Thymus (tissue), 11 donors: ENCODE measurements at regions not wholly inside any gene's neighbourhood (a gene's known extent, or its start where the extent isn't known, plus 50 kb on each side); places are given as distances from the start of the nearest gene placed in this dataset.

Source experiments
- DNase-seq, 9 donors: peaks; one replicate each; pipeline ENCODE4 v3.0.0-alpha.2; 2013; ENCODE audit warnings: low spot score in 9 of 9, low read depth in 6 of 9, missing footprints in 1 of 9
- H3K27ac ChIP-seq, 2 donors: one replicate each; pipeline ENCODE4 v1.5.1; 2013; ENCODE audit warnings: control low read depth in 1 of 2, low read depth in 1 of 2, low read length in 1 of 2, mild to moderate bottlenecking in 1 of 2, moderate library complexity in 1 of 2
- H3K27me3 ChIP-seq, 2 donors: one replicate each; pipeline ENCODE4 v1.5.1; 2013; ENCODE audit warnings: low read length in 1 of 2; ENCODE audit not compliant: control insufficient read depth in 2 of 2, insufficient read depth in 1 of 2
- H3K36me3 ChIP-seq, 2 donors: one replicate each; pipeline ENCODE4 v1.5.1; 2013; ENCODE audit warnings: low read length in 1 of 2, mild to moderate bottlenecking in 1 of 2, moderate library complexity in 1 of 2; ENCODE audit not compliant: control insufficient read depth in 2 of 2, insufficient read depth in 2 of 2
- H3K4me1 ChIP-seq, 2 donors: one replicate each; pipeline ENCODE4 v1.5.1; 2013; ENCODE audit warnings: low read length in 2 of 2; ENCODE audit not compliant: control insufficient read depth in 2 of 2, insufficient read depth in 2 of 2
- H3K4me3 ChIP-seq, 2 donors: one replicate each; pipeline ENCODE4 v1.5.1; 2013; ENCODE audit warnings: low read length in 2 of 2, control low read depth in 1 of 2, mild to moderate bottlenecking in 1 of 2
- H3K9me3 ChIP-seq, 2 donors: one replicate each; pipeline ENCODE4 v1.5.1; 2013; ENCODE audit warnings: low read length in 1 of 2, mild to moderate bottlenecking in 1 of 2; ENCODE audit not compliant: control insufficient read depth in 2 of 2, insufficient read depth in 1 of 2
- WGBS: extraction: QIAGEN DNeasy Blood & Tissue Kit; methylation state at CpG from one replicate; pipeline ENCODE4 v1.1.7; 2013; 5-methylcytosine and 5-hydroxymethylcytosine counted together
- donor health status: healthy.

DNA sequence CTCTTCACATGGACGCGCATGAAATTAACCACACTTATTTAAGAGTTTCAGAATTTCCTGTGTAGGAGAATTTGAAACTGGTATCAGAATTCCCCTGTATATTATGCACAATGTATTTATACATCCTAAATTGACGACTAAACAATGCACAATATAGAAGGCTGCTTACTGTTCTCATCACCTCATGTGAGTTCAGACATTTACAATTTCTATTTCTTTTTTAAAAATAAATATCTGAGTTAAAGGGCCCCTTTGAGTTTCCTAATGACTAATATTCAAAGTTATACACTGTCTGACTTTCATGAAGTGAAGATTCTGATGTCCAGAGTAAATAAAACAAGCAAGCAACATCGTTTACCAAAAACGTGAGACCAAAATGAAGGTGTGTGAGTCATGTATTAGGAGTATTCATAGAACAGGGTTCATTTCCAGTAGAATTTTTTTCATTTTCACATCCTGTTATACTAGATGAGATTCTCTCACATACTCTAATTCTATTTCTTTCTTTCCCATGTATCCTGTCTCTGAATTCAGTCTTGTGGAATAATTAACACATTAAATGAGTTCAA, 406.2 kb downstream of the NUP35 start:
- Histone ChIP-seq H3K36me3 (no peaks in the 10 kb centered on the region), H3K4me3 (no peak overlapping the region), H3K4me1 (no peaks in the 10 kb centered on the region), H3K9me3 (no peaks in the 10 kb centered on the region), H3K27ac (no peak overlapping the region), H3K27me3 (no peaks in the 10 kb centered on the region)
- no peak for DNase-seq
- 67% methylated on average over 5 of the region's 5 CpGs for WGBS

GRCh38 chr2:183532514-183532913, 408.3 kb downstream of the NUP35 start:
- no peak for DNase-seq
- 54% methylated on average over 3 of the region's 3 CpGs for WGBS
- Histone ChIP-seq H3K4me1 (no peaks in the 10 kb centered on the region), H3K27me3 (no peaks in the 10 kb centered on the region), H3K27ac (no peak overlapping the region), H3K36me3 (no peaks in the 10 kb centered on the region), H3K9me3 (no peaks in the 10 kb centered on the region), H3K4me3 (no peak overlapping the region)

DNA sequence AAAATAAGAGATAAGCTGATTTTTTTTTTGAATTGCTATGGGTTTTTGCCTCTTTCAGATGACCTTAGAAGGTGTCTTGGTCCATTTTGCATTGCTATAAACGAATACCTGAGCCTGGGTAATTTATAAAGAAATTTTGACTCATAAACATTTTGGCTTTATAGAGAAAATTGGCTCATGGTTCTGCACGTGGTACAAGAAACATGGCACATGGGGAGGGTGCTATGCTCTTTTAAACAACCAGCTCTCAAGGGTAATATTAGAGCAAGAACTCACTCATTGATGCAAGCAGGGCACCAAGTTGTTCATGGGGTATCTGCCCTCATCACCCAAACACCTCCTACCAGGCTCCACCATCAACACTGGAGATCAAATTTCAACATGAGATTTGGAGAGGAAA, 408.8 kb downstream of the NUP35 start:
- Histone ChIP-seq H3K4me1 (no peaks in the 10 kb centered on the region), H3K36me3 (no peaks in the 10 kb centered on the region), H3K27ac (no peak overlapping the region), H3K9me3 (no peaks in the 10 kb centered on the region), H3K4me3 (no peak overlapping the region), H3K27me3 (no peaks in the 10 kb centered on the region)
- no peak for DNase-seq
- WGBS, result 32% methylated on average over 2 of the region's 2 CpGs

DNA sequence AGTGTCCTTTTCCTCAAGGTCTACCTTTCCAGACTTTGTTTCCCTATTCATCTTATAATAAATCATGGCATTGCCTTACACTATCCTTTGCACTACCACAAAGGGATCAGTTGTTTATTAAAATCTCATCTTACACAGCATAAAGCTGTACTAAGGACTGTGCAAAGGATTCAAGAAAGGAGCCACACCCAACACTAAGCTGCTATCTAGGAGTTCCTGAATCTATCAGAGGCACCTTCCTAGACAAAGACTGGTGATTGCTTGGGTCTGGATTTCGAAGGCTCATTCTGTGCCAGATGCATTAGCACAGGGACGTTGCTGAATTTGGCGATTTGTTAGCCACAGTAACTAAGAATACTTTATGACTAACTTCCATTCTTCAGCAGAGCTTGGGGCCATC, 412.0 kb downstream of the NUP35 start:
- H3K9me3 ChIP-seq, result no peaks in the 10 kb centered on the region
- no peaks in the 10 kb centered on the region for H3K36me3 ChIP-seq
- DNase-seq, result no peak
- 76% methylated on average over 3 of the region's 3 CpGs for WGBS
- no peak overlapping the region for H3K27ac ChIP-seq
- H3K4me3 ChIP-seq, result no peak overlapping the region
- no peaks in the 10 kb centered on the region for H3K27me3 ChIP-seq
- no peaks in the 10 kb centered on the region for H3K4me1 ChIP-seq

DNA sequence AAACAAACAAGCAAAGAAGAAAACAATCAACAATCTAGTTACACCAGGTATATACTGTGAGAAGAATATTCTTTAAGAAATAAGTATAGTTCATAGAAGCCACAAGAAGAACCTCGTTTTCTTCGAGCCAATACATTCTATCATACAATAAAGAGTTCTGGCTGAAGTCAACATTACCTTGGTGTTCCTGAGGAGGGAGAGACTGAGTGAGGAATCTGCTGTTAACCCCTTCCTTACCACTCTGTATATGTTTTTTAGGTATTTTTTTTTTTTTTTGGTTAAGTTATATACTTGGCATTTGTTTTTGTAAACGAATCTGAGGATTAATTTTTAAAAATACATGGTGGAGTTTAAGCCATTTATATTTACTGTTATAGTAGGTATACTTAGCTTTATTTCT, 412.5 kb downstream of the NUP35 start:
- no peaks in the 10 kb centered on the region for H3K4me1 ChIP-seq
- no peak for DNase-seq
- H3K27me3 ChIP-seq, result no peaks in the 10 kb centered on the region
- H3K36me3 ChIP-seq, result no peaks in the 10 kb centered on the region
- H3K9me3 ChIP-seq, result peaks cover 0 to 1% of the 10 kb centered on the region in 2 donors
- no peak overlapping the region for H3K27ac ChIP-seq
- WGBS, result 88% methylated on average over 3 of the region's 3 CpGs
- H3K4me3 ChIP-seq, result no peak overlapping the region

DNA sequence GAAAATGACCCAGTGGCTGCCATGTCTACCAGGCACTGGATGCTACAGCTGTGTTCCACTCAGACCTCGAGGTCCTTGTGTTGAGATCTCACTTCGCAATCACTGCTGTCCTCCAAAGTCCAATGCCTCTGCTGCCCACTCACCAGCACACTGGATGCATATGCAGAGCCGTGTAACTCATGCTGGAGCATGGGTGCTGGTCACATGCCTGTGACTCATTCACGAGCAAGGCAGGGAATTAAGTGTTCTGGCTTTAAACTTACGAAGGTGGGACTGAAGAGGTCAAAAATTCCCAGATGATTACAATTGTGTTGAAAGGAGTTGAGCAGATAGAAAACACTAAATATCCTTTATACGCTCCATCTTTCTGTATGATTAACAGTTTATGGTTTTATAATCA, 417.5 kb downstream of the NUP35 start:
- H3K27me3 ChIP-seq, result no peaks in the 10 kb centered on the region
- no peaks in the 10 kb centered on the region for H3K4me1 ChIP-seq
- WGBS, result 93% methylated on average over 6 of the region's 6 CpGs
- H3K27ac ChIP-seq, result no peak overlapping the region
- no peak for DNase-seq
- no peak overlapping the region for H3K4me3 ChIP-seq
- peaks cover 0 to 21% of the 10 kb centered on the region in 2 donors for H3K9me3 ChIP-seq
- no peaks in the 10 kb centered on the region for H3K36me3 ChIP-seq

GRCh38 chr2:183542606-183543005, 418.4 kb downstream of the NUP35 start:
- 93% methylated on average over 3 of the region's 3 CpGs for WGBS
- Histone ChIP-seq H3K36me3 (no peaks in the 10 kb centered on the region), H3K4me3 (no peak overlapping the region), H3K27me3 (no peaks in the 10 kb centered on the region), H3K27ac (no peak overlapping the region), H3K4me1 (no peaks in the 10 kb centered on the region), H3K9me3 (peaks cover 0 to 25% of the 10 kb centered on the region in 2 donors)
- DNase-seq, result no peak

DNA sequence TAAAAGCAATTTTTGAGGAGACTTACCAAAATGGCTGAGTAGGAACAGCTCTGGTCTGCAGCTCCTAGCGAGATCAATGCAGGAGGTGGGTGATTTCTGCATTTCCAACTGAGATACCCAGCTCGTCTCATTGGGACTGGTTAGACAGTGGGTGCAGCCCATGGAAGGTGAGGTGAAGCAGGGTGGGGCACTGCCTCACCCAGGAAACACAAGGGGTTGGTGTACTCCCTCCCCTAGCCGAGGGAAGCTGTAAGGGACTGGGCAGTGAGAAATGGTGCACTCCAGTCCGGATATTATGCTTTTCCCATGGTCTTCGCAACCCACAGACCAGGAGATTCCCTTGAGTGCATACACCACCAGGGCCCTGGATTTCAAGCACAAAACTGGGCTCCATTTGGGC, 419.0 kb downstream of the NUP35 start:
- H3K27me3 ChIP-seq, result no peaks in the 10 kb centered on the region
- no peak for DNase-seq
- H3K9me3 ChIP-seq, result peaks cover 0 to 25% of the 10 kb centered on the region in 2 donors
- 94% methylated on average over 5 of the region's 5 CpGs for WGBS
- H3K4me3 ChIP-seq, result no peak overlapping the region
- no peaks in the 10 kb centered on the region for H3K4me1 ChIP-seq
- H3K27ac ChIP-seq, result no peak overlapping the region
- H3K36me3 ChIP-seq, result no peaks in the 10 kb centered on the region

DNA sequence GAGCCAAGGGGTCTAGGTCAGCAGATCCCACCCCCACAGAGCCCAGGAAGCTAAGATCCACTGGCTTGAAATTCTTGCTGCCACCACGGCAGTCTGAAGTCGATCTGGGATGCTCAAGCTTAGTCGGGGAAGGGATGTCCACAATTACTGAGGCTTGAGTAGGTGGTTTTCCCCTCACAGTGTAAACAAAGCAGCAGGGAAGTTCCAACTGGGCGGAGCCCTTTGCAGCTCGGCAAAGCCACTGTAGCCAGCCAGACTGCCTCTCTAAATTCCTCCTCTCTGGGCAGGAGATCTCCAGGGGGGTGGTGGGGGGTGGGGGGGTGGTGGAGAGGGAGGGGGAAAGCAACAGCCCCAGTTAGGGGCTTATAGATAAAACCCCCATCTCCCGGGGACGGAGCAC, 419.5 kb downstream of the NUP35 start:
- WGBS, result 64% methylated on average over 7 of the region's 7 CpGs

More for the DNA sequence above, 419.5 kb downstream of the NUP35 start:
- no peak for DNase-seq
- H3K9me3 ChIP-seq, result peaks cover 0 to 25% of the 10 kb centered on the region in 2 donors
- H3K4me1 ChIP-seq, result no peaks in the 10 kb centered on the region
- H3K27me3 ChIP-seq, result no peaks in the 10 kb centered on the region
- H3K27ac ChIP-seq, result no peak overlapping the region
- no peak overlapping the region for H3K4me3 ChIP-seq
- no peaks in the 10 kb centered on the region for H3K36me3 ChIP-seq
